OCI-LY3 (cell line): ENCODE measurements at regions not wholly inside any gene's neighbourhood (a gene's known extent, or its start where the extent isn't known, plus 50 kb on each side); places are given as distances from the start of the nearest gene placed in this dataset.

Source experiments
- H2AFZ ChIP-seq: fragments of 200-600, 300-600 bp; shearing (Covaris generic); 2 replicates; pipeline ENCODE4 v1.6.0; 2014; ENCODE audit warnings: antibody characterized with exemption, low read depth, low read length
- H3K27ac ChIP-seq: fragments of 200-600, 300-600 bp; sonication (generic); 2 replicates; pipeline ENCODE4 v1.5.1; 2014; ENCODE audit warnings: mild to moderate bottlenecking, low read length, moderate library complexity, mixed read lengths
- H3K27me3 ChIP-seq: fragments of 200-600, 300-600 bp; sonication (generic); 2 replicates; pipeline ENCODE4 v1.6.1; 2014; ENCODE audit warnings: low read depth, low read length, mixed read lengths
- H3K36me3 ChIP-seq: fragments of 200-600, 300-600 bp; sonication (generic); replicated peaks from 2 replicates; pipeline ENCODE3; 2014; ENCODE audit warnings: low read depth, low read length, mixed read lengths
- H3K4me1 ChIP-seq: fragments of 300-600, 200-600 bp; sonication (generic); 2 replicates; pipeline ENCODE4 v1.6.1; 2014; ENCODE audit warnings: low read length, mixed read lengths
- H3K4me2 ChIP-seq: fragments of 200-600, 300-600 bp; sonication (generic); 2 replicates; pipeline ENCODE4 v1.6.1; 2014; ENCODE audit warnings: low read length, mixed read lengths
- H3K4me3 ChIP-seq: fragments of 300-600, 200-600 bp; sonication (generic); 2 replicates; pipeline ENCODE4 v1.5.1; 2014; ENCODE audit warnings: antibody characterized with exemption, mild to moderate bottlenecking, low read length, moderate library complexity
- H3K79me2 ChIP-seq: fragments of 300-600, 200-600 bp; shearing (Covaris generic); 2 replicates; pipeline ENCODE4 v1.6.1; 2014; ENCODE audit warnings: mild to moderate bottlenecking, low read length, mixed read lengths
- H3K9ac ChIP-seq: fragments of 300-600, 200-600 bp; shearing (Covaris generic); 2 replicates; pipeline ENCODE4 v1.6.0; 2014; ENCODE audit warnings: mild to moderate bottlenecking, low read length, moderate library complexity
- H3K9me3 ChIP-seq: fragments of 200-600, 300-600 bp; shearing (Covaris generic); 2 replicates; pipeline ENCODE4 v1.6.1; 2014; ENCODE audit warnings: low read length, mixed read lengths; ENCODE audit not compliant: insufficient read depth
- H4K20me1 ChIP-seq: fragments of 200-600, 300-600 bp; sonication (generic); 2 replicates; pipeline ENCODE4 v1.6.1; 2016; ENCODE audit warnings: low read length, mixed read lengths; ENCODE audit not compliant: insufficient read depth
- CTCF ChIP-seq: fragments of 200-600, 300-600 bp; sonication (generic); IDR thresholded peaks from 2 replicates; pipeline ENCODE4 v1.5.1; 2014; ENCODE audit warnings: antibody characterized with exemption, low read length, low read depth
- EZH2phosphoT487 ChIP-seq: fragments of 200-600 bp; shearing (Covaris generic); IDR thresholded peaks from 2 replicates; pipeline ENCODE4 v1.6.1; 2018; ENCODE audit warnings: antibody characterized with exemption, mixed run types, low read depth

GRCh38 chr2:147471126-147471525 lies 373.7 kb upstream of the ACVR2A start:
- H3K27me3 ChIP-seq, result no peaks in the 10 kb centered on the region
- no peaks in the 10 kb centered on the region for H3K9me3 ChIP-seq
- H3K9ac ChIP-seq, result no peak overlapping the region
- H3K4me2 ChIP-seq, result no peak overlapping the region
- no peak overlapping the region for H2AFZ ChIP-seq
- H3K4me3 ChIP-seq, result no peak overlapping the region
- no peaks in the 10 kb centered on the region for H3K4me1 ChIP-seq
- H3K27ac ChIP-seq, result no peak overlapping the region
- no peaks in the 10 kb centered on the region for H3K36me3 ChIP-seq
- TF ChIP-seq CTCF (no peak), EZH2phosphoT487 (no peak)
- no peaks in the 10 kb centered on the region for H4K20me1 ChIP-seq
- H3K79me2 ChIP-seq, result no peaks in the 10 kb centered on the region

- no peak overlapping the region for H2AFZ ChIP-seq
- no peak overlapping the region for H3K4me2 ChIP-seq
- TF ChIP-seq CTCF (no peak), EZH2phosphoT487 (no peak)
- no peaks in the 10 kb centered on the region for H3K9me3 ChIP-seq
- no peaks in the 10 kb centered on the region for H3K79me2 ChIP-seq
- no peaks in the 10 kb centered on the region for H4K20me1 ChIP-seq
- no peaks in the 10 kb centered on the region for H3K36me3 ChIP-seq
- H3K4me1 ChIP-seq, result peaks cover 6% of the 10 kb centered on the region
- no peak overlapping the region for H3K9ac ChIP-seq
- no peaks in the 10 kb centered on the region for H3K27me3 ChIP-seq
- H3K4me3 ChIP-seq, result no peak overlapping the region
- H3K27ac ChIP-seq, result no peak overlapping the region
Measured at GRCh38 chr2:147469471-147469870, 375.4 kb upstream of the ACVR2A start.

- TF ChIP-seq EZH2phosphoT487 (no peak), CTCF (no peak)
- H3K27ac ChIP-seq, result no peak overlapping the region
Measured at GRCh38 chr2:147468963-147469362, 375.9 kb upstream of the ACVR2A start.

GRCh38 chr2:147468349-147468748 lies 376.5 kb upstream of the ACVR2A start:
- Histone ChIP-seq H3K27me3 (no peaks in the 10 kb centered on the region), H3K4me1 (peaks cover 15% of the 10 kb centered on the region), H3K27ac (no peak overlapping the region), H3K4me2 (no peak overlapping the region), H4K20me1 (no peaks in the 10 kb centered on the region), H3K36me3 (no peaks in the 10 kb centered on the region), H3K79me2 (no peaks in the 10 kb centered on the region), H3K9ac (no peak overlapping the region), H3K4me3 (no peak overlapping the region), H3K9me3 (no peaks in the 10 kb centered on the region), H2AFZ (no peak overlapping the region)
- TF ChIP-seq CTCF, result no peak
- TF ChIP-seq EZH2phosphoT487, result no peak

More at GRCh38 chr2:147468963-147469362, 375.9 kb upstream of the ACVR2A start:
- Histone ChIP-seq H3K27me3 (no peaks in the 10 kb centered on the region), H4K20me1 (no peaks in the 10 kb centered on the region), H3K4me3 (no peak overlapping the region), H3K4me1 (peaks cover 11% of the 10 kb centered on the region), H3K79me2 (no peaks in the 10 kb centered on the region), H3K36me3 (no peaks in the 10 kb centered on the region), H3K4me2 (no peak overlapping the region), H3K9me3 (no peaks in the 10 kb centered on the region), H2AFZ (no peak overlapping the region), H3K9ac (no peak overlapping the region)
